Upper lobe of right lung (tissue), 1 donor: ENCODE measurements at regions not wholly inside any gene's neighbourhood (a gene's known extent, or its start where the extent isn't known, plus 50 kb on each side); places are given as distances from the start of the nearest gene placed in this dataset.
A peak's percentile ranks its signal among the peaks of the same experiment; 100 is the strongest.
"Not testable (repeated sequence)": the region's sequence is repeated elsewhere in the genome, so short reads cannot be mapped to it uniquely, and the experiment has no call there.

ENCODE experiments used
- ATAC-seq: fragments of 200-7000 bp; cut with Tn5 transposase; one replicate; pipeline ENCODE4 v1.9.1; 2020; ENCODE audit warnings: mild to moderate bottlenecking, moderate library complexity
- DNase-seq: peaks from one replicate; pipeline ENCODE4 v3.0.0-alpha.2; 2020
- H3K27ac ChIP-seq: fragments of 200-600 bp; one replicate; pipeline ENCODE4 v1.8.0; 2022
- H3K27me3 ChIP-seq: fragments of 200-600 bp; one replicate; pipeline ENCODE4 v1.8.0; 2022; ENCODE audit warnings: mild to moderate bottlenecking
- H3K36me3 ChIP-seq: fragments of 200-600 bp; one replicate; pipeline ENCODE4 v1.8.0; 2022
- H3K4me1 ChIP-seq: fragments of 200-600 bp; one replicate; pipeline ENCODE4 v1.8.0; 2022
- H3K4me3 ChIP-seq: fragments of 200-600 bp; one replicate; pipeline ENCODE4 v1.8.0; 2022; ENCODE audit warnings: mild to moderate bottlenecking
- H3K9me3 ChIP-seq: fragments of 200-600 bp; one replicate; pipeline ENCODE4 v1.8.0; 2022
- intact Hi-C: fragments of 100-400 bp; cut with DNase I; formaldehyde crosslinking; loops from one replicate; pipeline ENCODE4 v1.11.0; 2022
- TF ChIP-seq, protein P1 (sequence below): fragments of 200-600 bp; IDR thresholded peaks from one replicate; pipeline ENCODE4 v1.8.0; 2022; ENCODE audit warnings: antibody characterized with exemption
- donor health status: DM: no; HTN: yes; CAD: no; lungs with severe emphysema.

DNA sequence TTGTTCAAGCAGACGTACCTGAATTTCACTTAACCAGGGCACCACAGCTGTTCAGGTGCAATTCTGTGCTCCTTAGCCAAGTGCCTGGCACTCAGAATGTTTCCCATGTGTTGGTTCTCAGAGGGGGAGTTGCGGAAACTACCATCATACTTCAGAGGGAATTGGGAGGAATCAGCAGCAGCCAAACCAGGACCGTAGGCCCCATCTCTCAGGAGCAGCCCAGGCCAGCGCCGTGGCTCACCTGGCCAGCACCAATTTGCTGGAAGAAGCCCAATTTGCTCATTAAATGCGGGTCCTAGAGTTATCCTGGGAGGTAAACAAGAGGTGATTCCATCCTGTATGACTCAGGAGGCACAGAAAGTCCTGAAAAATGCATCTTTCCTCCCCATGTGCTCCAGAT is 435.4 kb downstream of the BRD1 start:
- Histone ChIP-seq H3K27me3 (peaks cover 24% of the 10 kb centered on the region), H3K4me3 (no peak overlapping the region), H3K27ac (no peak overlapping the region), H3K36me3 (no peaks in the 10 kb centered on the region), H3K4me1 (no peaks in the 10 kb centered on the region), H3K9me3 (no peaks in the 10 kb centered on the region)
- DNase-seq (no peak), ATAC-seq (no peak)
- intact Hi-C loops, result no loop called here
- TF ChIP-seq, protein P1, sequence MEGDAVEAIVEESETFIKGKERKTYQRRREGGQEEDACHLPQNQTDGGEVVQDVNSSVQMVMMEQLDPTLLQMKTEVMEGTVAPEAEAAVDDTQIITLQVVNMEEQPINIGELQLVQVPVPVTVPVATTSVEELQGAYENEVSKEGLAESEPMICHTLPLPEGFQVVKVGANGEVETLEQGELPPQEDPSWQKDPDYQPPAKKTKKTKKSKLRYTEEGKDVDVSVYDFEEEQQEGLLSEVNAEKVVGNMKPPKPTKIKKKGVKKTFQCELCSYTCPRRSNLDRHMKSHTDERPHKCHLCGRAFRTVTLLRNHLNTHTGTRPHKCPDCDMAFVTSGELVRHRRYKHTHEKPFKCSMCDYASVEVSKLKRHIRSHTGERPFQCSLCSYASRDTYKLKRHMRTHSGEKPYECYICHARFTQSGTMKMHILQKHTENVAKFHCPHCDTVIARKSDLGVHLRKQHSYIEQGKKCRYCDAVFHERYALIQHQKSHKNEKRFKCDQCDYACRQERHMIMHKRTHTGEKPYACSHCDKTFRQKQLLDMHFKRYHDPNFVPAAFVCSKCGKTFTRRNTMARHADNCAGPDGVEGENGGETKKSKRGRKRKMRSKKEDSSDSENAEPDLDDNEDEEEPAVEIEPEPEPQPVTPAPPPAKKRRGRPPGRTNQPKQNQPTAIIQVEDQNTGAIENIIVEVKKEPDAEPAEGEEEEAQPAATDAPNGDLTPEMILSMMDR, result no peak

DNA sequence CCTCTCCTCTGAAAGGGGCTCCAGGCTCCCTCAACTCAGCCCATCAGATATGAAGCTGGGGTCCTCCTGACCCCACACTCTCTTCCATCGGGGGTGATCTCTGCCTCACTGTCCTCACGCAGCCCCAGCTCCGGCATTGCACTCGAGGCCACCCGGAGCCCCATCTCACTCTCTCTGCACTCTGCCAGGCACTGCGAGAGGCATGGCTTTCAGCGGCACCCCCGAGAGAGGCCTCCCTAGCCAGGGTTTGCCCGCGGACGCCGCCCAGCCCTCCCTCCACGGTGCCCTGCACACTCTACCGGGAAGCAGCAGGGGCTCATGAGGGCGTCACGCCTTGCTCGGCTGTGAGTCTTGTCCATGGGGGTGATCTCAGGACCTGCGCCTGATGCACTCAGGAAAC is 436.2 kb downstream of the BRD1 start:
- H3K4me3 ChIP-seq, result no peak overlapping the region
- DNase-seq, result peak; percentile 51
- intact Hi-C loops, result no loop called here
- TF ChIP-seq, protein P1, result no peak
- no peak overlapping the region for H3K27ac ChIP-seq
- H3K9me3 ChIP-seq, result no peaks in the 10 kb centered on the region
- H3K4me1 ChIP-seq, result no peaks in the 10 kb centered on the region
- no peaks in the 10 kb centered on the region for H3K36me3 ChIP-seq
- no peak for ATAC-seq
- H3K27me3 ChIP-seq, result peaks cover 24% of the 10 kb centered on the region

DNA sequence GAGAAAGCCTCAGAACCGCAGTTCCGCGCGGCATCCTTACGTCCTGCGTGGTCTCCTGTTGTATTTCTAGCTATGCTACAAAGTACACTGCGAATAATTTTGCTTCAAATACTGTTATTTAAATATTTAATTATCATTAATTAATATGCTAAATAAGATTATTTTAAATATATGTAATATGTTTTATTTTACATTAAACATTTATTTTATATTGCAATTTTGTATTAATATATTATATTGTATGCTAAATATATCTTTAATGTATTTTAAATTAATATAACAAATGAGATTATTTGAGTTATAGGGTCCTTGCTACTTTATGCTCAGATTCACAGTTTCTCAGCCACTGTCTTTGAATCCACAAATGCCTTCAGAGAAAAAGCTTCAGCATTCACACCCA is 436.7 kb downstream of the BRD1 start:
- Histone ChIP-seq H3K4me1 (no peaks in the 10 kb centered on the region), H3K27me3 (peaks cover 24% of the 10 kb centered on the region), H3K4me3 (no peak overlapping the region), H3K36me3 (no peaks in the 10 kb centered on the region), H3K27ac (no peak overlapping the region), H3K9me3 (no peaks in the 10 kb centered on the region)
- ATAC-seq, result no peak
- TF ChIP-seq, protein P1, result no peak
- intact Hi-C loops, result no loop called here
- no peak for DNase-seq

DNA sequence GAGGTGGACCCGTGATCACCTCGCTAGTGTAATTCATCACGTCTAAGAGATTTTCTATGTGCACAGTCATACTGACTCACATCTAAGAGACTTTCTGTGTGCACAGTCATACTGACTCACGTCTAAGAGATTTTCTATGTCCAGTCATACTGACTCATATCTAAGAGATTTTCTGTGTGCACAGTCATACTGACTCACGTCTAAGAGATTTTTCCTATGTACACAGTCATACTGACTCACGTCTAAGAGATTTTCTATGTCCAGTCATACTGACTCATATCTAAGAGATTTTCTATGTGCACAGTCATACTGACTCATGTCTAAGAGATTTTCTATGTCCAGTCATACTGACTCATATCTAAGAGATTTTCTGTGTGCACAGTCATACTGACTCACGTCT is 443.8 kb downstream of the BRD1 start:
- intact Hi-C loops, H3K4me1 ChIP-seq, ATAC-seq, H3K4me3 ChIP-seq, H3K27ac ChIP-seq, H3K36me3 ChIP-seq, DNase-seq, H3K9me3 ChIP-seq: not testable (repeated sequence)
- peaks cover 15% of the 10 kb centered on the region for H3K27me3 ChIP-seq

DNA sequence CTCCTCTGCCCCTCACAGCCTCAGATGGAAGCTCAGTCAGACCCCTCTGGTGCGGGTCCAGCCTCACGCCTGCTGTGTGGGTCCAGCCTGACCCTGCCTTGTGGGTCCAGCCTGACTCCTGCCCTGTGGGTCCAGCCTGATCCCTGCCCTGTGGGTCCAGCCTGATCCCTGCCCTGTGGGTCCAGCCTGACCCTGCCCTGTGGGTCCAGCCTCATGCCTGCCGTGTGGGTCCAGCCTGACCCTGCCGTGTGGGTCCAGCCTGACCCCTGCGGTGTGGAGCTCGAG is 445.3 kb downstream of the BRD1 start:
- Histone ChIP-seq H3K9me3 (no peaks in the 10 kb centered on the region), H3K4me1 (no peaks in the 10 kb centered on the region), H3K4me3 (no peak overlapping the region), H3K27ac (no peak overlapping the region), H3K36me3 (no peaks in the 10 kb centered on the region), H3K27me3 (peaks cover 29% of the 10 kb centered on the region)
- intact Hi-C loops, result no loop called here
- TF ChIP-seq, protein P1, result no peak
- ATAC-seq, result no peak
- no peak for DNase-seq

DNA sequence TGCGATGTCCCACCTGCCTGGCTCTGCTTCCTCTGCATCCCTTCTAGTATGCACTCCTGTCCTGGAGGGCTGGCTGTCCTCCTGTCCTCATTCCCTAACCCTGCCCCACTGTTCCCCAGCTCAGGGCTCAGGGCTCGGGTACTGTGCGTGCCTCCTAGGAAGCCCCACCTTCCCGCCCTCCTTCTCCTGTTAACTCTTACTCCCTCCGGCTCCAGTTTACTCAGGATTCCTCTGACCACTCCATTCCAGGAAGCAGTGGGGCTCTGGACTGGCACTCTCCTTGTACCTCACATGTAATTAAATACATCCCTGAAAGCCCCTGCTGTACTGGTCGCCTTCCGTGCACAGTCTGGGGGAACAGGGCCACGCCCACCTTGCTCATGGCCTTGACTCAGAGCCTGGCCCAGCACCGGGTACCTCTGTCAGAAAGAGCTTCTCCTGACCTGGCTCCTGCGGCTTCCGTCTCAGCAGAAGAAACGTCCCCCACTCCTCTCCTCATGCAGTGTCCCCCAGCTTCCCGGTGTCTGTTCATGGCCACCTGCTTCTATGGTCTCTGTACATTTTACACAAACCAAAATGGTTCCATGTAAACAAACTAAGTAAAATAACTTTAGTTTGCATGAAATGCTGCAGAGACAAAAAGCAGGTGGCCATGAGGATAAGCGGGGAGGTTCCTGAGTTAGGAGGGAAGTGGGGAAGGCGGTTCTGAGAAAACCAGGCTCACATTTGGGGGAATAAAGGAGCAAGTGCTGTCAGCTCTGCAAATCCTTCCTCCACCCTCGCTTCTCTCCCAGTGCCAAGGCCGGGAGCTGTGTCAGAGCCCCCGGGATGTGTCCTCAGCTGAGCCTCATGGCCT is 445.9 kb downstream of the BRD1 start:
- peak; percentile 46 for DNase-seq

More for the DNA sequence above, 445.9 kb downstream of the BRD1 start:
- H3K27me3 ChIP-seq, result peaks cover 33% of the 10 kb centered on the region
- no peaks in the 10 kb centered on the region for H3K4me1 ChIP-seq
- H3K36me3 ChIP-seq, result no peaks in the 10 kb centered on the region
- TF ChIP-seq, protein P1, result no peak
- no peak for ATAC-seq
- H3K27ac ChIP-seq, result no peak overlapping the region
- H3K4me3 ChIP-seq, result no peak overlapping the region
- intact Hi-C loops, result no loop called here
- H3K9me3 ChIP-seq, result no peaks in the 10 kb centered on the region
